ENCODE measurements at regions not wholly inside any gene's neighbourhood (a gene's known extent, or its start where the extent isn't known, plus 50 kb on each side); places are given as distances from the start of the nearest gene placed in this dataset.

- TF ChIP-seq CTCF (conservative IDR thresholded peaks at IDR 0.05), result no peak
- TF ChIP-seq ZFX (IDR thresholded peaks at IDR 0.05), result no peak
- H3K27ac ChIP-seq, result no peak overlapping the region
These were observed 247.2 kb upstream of the CSF3R start for GRCh38 chr1:36729716-36730510.

- no peak overlapping the region for H3K27ac ChIP-seq
- TF ChIP-seq ZFX (IDR thresholded peaks at IDR 0.05) (no peak), CTCF (conservative IDR thresholded peaks at IDR 0.05) (no peak)
These were observed 246.6 kb upstream of the CSF3R start for GRCh38 chr1:36729289-36729688.

GRCh38 chr1:36728846-36729245, 246.1 kb upstream of the CSF3R start:
- no peak overlapping the region for H3K27ac ChIP-seq
- TF ChIP-seq ZFX (IDR thresholded peaks at IDR 0.05) (no peak), CTCF (conservative IDR thresholded peaks at IDR 0.05) (no peak)

- TF ChIP-seq CTCF (conservative IDR thresholded peaks at IDR 0.05) (no peak), ZFX (IDR thresholded peaks at IDR 0.05) (no peak)
- H3K27ac ChIP-seq, result no peak overlapping the region
These were observed 245.3 kb upstream of the CSF3R start for GRCh38 chr1:36728051-36728450.

GRCh38 chr1:36725151-36725550, 242.4 kb upstream of the CSF3R start:
- H3K27ac ChIP-seq, result no peak overlapping the region
- TF ChIP-seq CTCF (conservative IDR thresholded peaks at IDR 0.05), result no peak
- TF ChIP-seq ZFX (IDR thresholded peaks at IDR 0.05), result no peak

- no peak for TF ChIP-seq ZFX (IDR thresholded peaks at IDR 0.05)
- no peak for TF ChIP-seq CTCF (conservative IDR thresholded peaks at IDR 0.05)
- H3K27ac ChIP-seq, result no peak overlapping the region
These were observed 241.1 kb upstream of the CSF3R start for GRCh38 chr1:36723813-36724212.

- TF ChIP-seq ZFX (IDR thresholded peaks at IDR 0.05) (no peak), CTCF (conservative IDR thresholded peaks at IDR 0.05) (no peak)
- H3K27ac ChIP-seq, result no peak overlapping the region
These were observed 240.2 kb upstream of the CSF3R start for GRCh38 chr1:36722871-36723270.

All from C4-2B (cell line).